Transverse colon (tissue), 4 donors: ENCODE measurements at regions not wholly inside any gene's neighbourhood (a gene's known extent, or its start where the extent isn't known, plus 50 kb on each side); places are given as distances from the start of the nearest gene placed in this dataset.

Experiments
- DNase-seq: peaks from one replicate; pipeline ENCODE4 v3.0.0-alpha.2; 2019
- H3K27ac ChIP-seq, 4 donors: fragments of 200-600 bp; sonication (generic); 2 replicates each; pipeline ENCODE4 v1.5.1; 2016 to 2018; ENCODE audit warnings: inconsistent platforms in 4 of 4
- H3K27me3 ChIP-seq: fragments of 200-600 bp; sonication (generic); 2 replicates; pipeline ENCODE4 v1.5.1; 2017; ENCODE audit warnings: inconsistent platforms
- H3K36me3 ChIP-seq, 4 donors: fragments of 200-600 bp; sonication (generic); 2 replicates each; pipeline ENCODE4 v1.5.1; 2017 to 2019; ENCODE audit warnings: inconsistent platforms in 4 of 4
- H3K4me1 ChIP-seq, 4 donors: fragments of 200-600 bp; sonication (generic); 2 replicates each; pipeline ENCODE4 v1.5.1; 2017 to 2020; ENCODE audit warnings: inconsistent platforms in 4 of 4
- H3K4me3 ChIP-seq, 4 donors: fragments of 200-600 bp; sonication (generic); 1 replicate in 1 of 4; 2 replicates in 3 of 4; pipeline versions ENCODE4 v1.5.1 to v1.6.1; 2017 to 2019; ENCODE audit warnings: inconsistent platforms in 4 of 4
- H3K9me3 ChIP-seq, 2 donors: fragments of 200-600 bp; sonication (generic); 2 replicates each; pipeline ENCODE4 v1.5.1; 2017 to 2019; ENCODE audit warnings: inconsistent platforms in 2 of 2
- CTCF ChIP-seq, 5 experiments: fragments of 200-600 bp in 3 of 5; fragments of 450-650 bp in 2 of 5; sonication (generic) in 3 of 5; IDR thresholded peaks; 1 replicate in 2 of 5; 2 replicates in 3 of 5; pipeline ENCODE4 v1.5.1; 2016 to 2017; ENCODE audit warnings: antibody characterized with exemption in 5 of 5, inconsistent platforms in 3 of 5, mild to moderate bottlenecking in 2 of 5, moderate library complexity in 1 of 5
- EP300 ChIP-seq: sonication (generic); formaldehyde crosslinking; IDR thresholded peaks from one replicate; pipeline ENCODE4 v1.6.1; 2017; ENCODE audit warnings: antibody characterized with exemption, low read depth
- POLR2A ChIP-seq: fragments of 450-650 bp; IDR thresholded peaks from one replicate; pipeline ENCODE4 v1.6.1; 2016; ENCODE audit warnings: antibody characterized with exemption, mild to moderate bottlenecking, moderate library complexity
- POLR2AphosphoS5 ChIP-seq, 3 donors: sonication (generic); formaldehyde crosslinking; IDR thresholded peaks; one replicate each; pipeline ENCODE4 v1.6.1; 2016; ENCODE audit warnings: antibody characterized with exemption in 3 of 3
- WGBS, 2 donors: methylation state at CpG; one replicate each; pipeline ENCODE4 v1.1.5; 2018; ENCODE audit warnings: low coverage in 1 of 2; 5-methylcytosine and 5-hydroxymethylcytosine counted together
- in situ Hi-C, 4 donors: fragments of 200-750 bp; cut with MboI; loops; one replicate each; pipeline versions ENCODE4 v1.15.0 to v1.15.1; 2017; ENCODE audit warnings: low sequenced_read_pairs in 3 of 4, low pct_ligation_motif_present in 1 of 4, low pct_unique_long_range_greater_than_20kb in 1 of 4
- intact Hi-C: fragments of 100-400 bp; cut with DNase I; formaldehyde crosslinking; loops from one replicate; pipeline ENCODE4 v1.15.1; 2023; ENCODE audit warnings: low total_unique reads

DNA sequence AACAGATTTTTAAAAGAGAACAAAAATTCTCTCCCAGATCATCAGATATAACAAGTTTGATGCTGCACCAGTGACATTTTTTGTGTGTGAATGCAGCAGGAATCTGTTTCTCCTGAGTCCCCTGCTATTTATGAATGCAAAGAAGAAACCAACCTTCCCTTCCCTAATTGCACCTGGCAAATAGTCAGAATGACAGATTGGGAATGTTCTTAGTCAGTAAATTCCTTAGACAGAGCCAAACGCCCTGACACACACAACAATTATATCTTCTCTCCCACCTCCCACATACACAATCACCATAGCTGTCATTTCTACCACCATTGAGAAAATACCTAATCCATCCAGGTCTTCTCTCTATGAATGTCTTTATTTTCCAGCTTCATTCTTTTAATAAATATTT lies 174.4 kb downstream of the ALG10B start:
- Histone ChIP-seq H3K4me3 (no peak overlapping the region), H3K27ac (no peak overlapping the region), H3K36me3 (no peaks in the 10 kb centered on the region), H3K9me3 (no peaks in the 10 kb centered on the region), H3K4me1 (no peaks in the 10 kb centered on the region), H3K27me3 (no peaks in the 10 kb centered on the region)
- intact Hi-C loops, result no loop called here
- DNase-seq, result no peak
- 30% methylated on average over 1 of the region's 1 CpG; no CpG with 5 or more reads in 1 of the 2 donors for WGBS, 2 donors
- no peak for TF ChIP-seq POLR2A
- TF ChIP-seq EP300, result no peak
- TF ChIP-seq POLR2AphosphoS5 (IDR thresholded peaks at IDR 0.05), result no peak
- no peak for TF ChIP-seq CTCF (IDR thresholded peaks at IDR 0.05)
- in situ Hi-C loops, result no loop called here

- Histone ChIP-seq H3K27ac (no peak overlapping the region), H3K36me3 (no peaks in the 10 kb centered on the region), H3K27me3 (no peaks in the 10 kb centered on the region), H3K4me3 (no peak overlapping the region), H3K4me1 (no peaks in the 10 kb centered on the region), H3K9me3 (peaks cover 3 to 11% of the 10 kb centered on the region in 2 donors)
- TF ChIP-seq CTCF (IDR thresholded peaks at IDR 0.05), result no peak
- no peak for TF ChIP-seq POLR2A
- no peak for TF ChIP-seq EP300
- TF ChIP-seq POLR2AphosphoS5 (IDR thresholded peaks at IDR 0.05), result no peak
- WGBS, 2 donors, result 63 to 81% methylated on average over 4 of the region's 4 CpGs
- DNase-seq, result no peak
- intact Hi-C loops (no loop called here), in situ Hi-C loops (no loop called here)
Measured at GRCh38 chr12:38501481-38501880, 184.9 kb downstream of the ALG10B start.

DNA sequence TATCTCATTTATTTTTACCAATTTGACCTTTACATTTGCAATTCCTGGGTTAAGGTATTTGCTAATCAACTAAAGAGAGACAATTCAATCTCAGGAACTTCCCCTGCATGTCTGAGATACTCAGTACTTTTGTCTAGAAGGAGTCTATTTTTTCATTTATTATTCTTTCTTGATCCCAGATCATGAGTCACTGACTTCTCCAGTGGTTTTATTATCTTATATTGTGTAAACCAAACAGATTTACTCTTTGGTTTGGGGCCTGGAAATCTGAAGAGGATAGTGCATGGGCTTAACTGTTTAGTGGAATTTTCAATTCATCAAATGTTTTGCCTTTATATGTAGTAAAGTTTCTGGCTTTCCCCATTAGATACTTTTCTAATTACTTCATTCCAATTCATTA lies 185.4 kb downstream of the ALG10B start:
- Histone ChIP-seq H3K9me3 (peaks cover 3 to 11% of the 10 kb centered on the region in 2 donors), H3K36me3 (no peaks in the 10 kb centered on the region), H3K4me1 (no peaks in the 10 kb centered on the region), H3K27me3 (no peaks in the 10 kb centered on the region), H3K4me3 (no peak overlapping the region), H3K27ac (no peak overlapping the region)
- TF ChIP-seq POLR2AphosphoS5 (IDR thresholded peaks at IDR 0.05) (no peak), CTCF (IDR thresholded peaks at IDR 0.05) (no peak), EP300 (no peak), POLR2A (no peak)
- intact Hi-C loops (no loop called here), in situ Hi-C loops (no loop called here)
- DNase-seq, result no peak

DNA sequence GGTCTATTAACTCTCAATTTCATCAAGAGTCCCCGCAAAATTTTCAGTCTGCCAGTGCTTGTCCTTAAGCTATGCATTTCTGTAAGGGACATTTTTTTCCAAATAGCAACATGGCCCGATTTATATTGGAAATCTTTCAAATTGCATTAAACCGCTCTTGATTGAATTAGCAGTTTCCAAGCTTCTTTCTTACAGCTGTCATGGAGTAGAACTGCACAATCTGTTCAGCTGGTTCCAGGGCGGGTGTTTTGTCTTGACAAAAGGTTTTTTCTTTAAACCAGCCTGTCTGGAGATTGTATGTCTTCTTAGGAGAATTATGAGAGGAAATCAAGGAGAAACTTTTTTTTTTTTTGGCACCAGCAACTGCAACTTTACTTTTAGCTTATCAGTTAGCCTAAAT lies 185.8 kb downstream of the ALG10B start:
- Histone ChIP-seq H3K9me3 (peaks cover 3 to 7% of the 10 kb centered on the region in 2 donors), H3K27me3 (no peaks in the 10 kb centered on the region), H3K4me1 (no peaks in the 10 kb centered on the region), H3K4me3 (no peak overlapping the region), H3K36me3 (no peaks in the 10 kb centered on the region), H3K27ac (no peak overlapping the region)
- 59 to 74% methylated on average over 4 of the region's 4 CpGs for WGBS, 2 donors
- no peak for TF ChIP-seq POLR2AphosphoS5 (IDR thresholded peaks at IDR 0.05)
- no peak for TF ChIP-seq CTCF (IDR thresholded peaks at IDR 0.05)
- no peak for TF ChIP-seq EP300
- no peak for TF ChIP-seq POLR2A
- in situ Hi-C loops, result no loop called here
- intact Hi-C loops, result no loop called here
- DNase-seq, result no peak
